ENCODE measurements at regions not wholly inside any gene's neighbourhood (a gene's known extent, or its start where the extent isn't known, plus 50 kb on each side); places are given as distances from the start of the nearest gene placed in this dataset.

DNA sequence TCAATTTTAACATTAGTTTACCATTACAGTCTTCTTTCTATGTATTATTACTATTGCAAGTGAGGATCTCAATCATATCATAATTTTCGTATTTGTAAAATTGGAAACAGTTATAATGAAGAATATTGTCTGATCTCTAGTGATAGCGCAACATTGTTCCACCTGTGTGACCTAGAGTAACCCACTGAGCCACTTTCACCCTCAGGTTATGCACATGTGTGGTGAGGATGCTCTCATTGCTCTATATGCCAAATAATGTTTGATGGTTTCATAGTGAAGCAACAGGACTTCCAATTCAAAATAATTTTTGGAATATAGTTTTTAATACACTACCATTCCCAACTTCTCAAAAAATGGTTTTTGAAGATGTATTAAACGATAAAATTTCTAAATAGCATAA is 603.1 kb upstream of the MAN1A1 start:
- Histone ChIP-seq H3K27ac (ENCODE audit: low read length) (no peak overlapping the region), H3K9me3 (ENCODE audit: low read length) (no peaks in the 10 kb centered on the region), H3K9me2 (ENCODE audit: insufficient read depth, low read length) (no peaks in the 10 kb centered on the region), H3K79me2 (replicated peaks; ENCODE audit: insufficient read depth, low read length) (no peaks in the 10 kb centered on the region), H3K36me3 (ENCODE audit: insufficient read depth, low read length) (no peaks in the 10 kb centered on the region), H3K4me2 (ENCODE audit: low read length) (no peak overlapping the region), H3K9ac (ENCODE audit: low read length) (no peak overlapping the region), H3F3A (ENCODE audit: insufficient read depth, low read length, poor library complexity, severe bottlenecking) (no peaks in the 10 kb centered on the region), H2AFZ (ENCODE audit: low read depth, low read length) (no peak overlapping the region), H4K20me1 (ENCODE audit: insufficient read depth) (no peaks in the 10 kb centered on the region), H3K4me3 (ENCODE audit: low read length) (no peak overlapping the region), H3K27me3 (ENCODE audit: insufficient read depth, low read depth, low read length) (no peaks in the 10 kb centered on the region)
- TF ChIP-seq REST (IDR thresholded peaks at IDR 0.05; ENCODE audit: borderline replicate concordance) (no peak), SMC3 (conservative IDR thresholded peaks at IDR 0.05; ENCODE audit: poor library complexity) (no peak), RAD21 (conservative IDR thresholded peaks at IDR 0.05) (no peak), TAF1 (IDR thresholded peaks at IDR 0.05; ENCODE audit: low read depth) (no peak), EP300 (conservative IDR thresholded peaks at IDR 0.05; ENCODE audit: poor library complexity, severe bottlenecking) (no peak), EZH2 (IDR thresholded peaks at IDR 0.05; ENCODE audit: borderline replicate concordance, insufficient read depth, low read length, poor library complexity, severe bottlenecking) (no peak), POLR2AphosphoS5 (IDR thresholded peaks at IDR 0.05) (no peak), MXI1 (conservative IDR thresholded peaks at IDR 0.05; ENCODE audit: poor library complexity, severe bottlenecking) (no peak)
- TF ChIP-seq, protein P1, sequence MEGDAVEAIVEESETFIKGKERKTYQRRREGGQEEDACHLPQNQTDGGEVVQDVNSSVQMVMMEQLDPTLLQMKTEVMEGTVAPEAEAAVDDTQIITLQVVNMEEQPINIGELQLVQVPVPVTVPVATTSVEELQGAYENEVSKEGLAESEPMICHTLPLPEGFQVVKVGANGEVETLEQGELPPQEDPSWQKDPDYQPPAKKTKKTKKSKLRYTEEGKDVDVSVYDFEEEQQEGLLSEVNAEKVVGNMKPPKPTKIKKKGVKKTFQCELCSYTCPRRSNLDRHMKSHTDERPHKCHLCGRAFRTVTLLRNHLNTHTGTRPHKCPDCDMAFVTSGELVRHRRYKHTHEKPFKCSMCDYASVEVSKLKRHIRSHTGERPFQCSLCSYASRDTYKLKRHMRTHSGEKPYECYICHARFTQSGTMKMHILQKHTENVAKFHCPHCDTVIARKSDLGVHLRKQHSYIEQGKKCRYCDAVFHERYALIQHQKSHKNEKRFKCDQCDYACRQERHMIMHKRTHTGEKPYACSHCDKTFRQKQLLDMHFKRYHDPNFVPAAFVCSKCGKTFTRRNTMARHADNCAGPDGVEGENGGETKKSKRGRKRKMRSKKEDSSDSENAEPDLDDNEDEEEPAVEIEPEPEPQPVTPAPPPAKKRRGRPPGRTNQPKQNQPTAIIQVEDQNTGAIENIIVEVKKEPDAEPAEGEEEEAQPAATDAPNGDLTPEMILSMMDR (IDR thresholded peaks at IDR 0.05; ENCODE audit: poor library complexity, severe bottlenecking), result no peak

DNA sequence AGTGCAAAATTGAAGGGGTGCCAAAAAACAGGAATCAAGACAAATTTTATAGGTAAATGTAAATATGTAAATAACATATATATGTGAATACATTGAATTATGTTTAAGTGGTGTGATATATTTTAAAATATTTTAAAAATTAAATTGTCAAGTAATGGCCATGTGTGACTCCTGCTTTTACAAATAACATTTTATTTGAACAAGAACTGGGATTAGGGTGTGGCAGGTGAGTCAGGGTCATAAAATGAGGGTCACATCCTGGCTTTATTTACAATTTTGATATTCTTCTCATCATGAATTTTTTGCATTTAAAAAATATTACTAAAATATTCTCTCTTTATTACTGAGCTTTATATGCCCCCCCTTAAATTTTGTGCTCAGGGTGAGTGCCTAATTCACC is 601.1 kb upstream of the MAN1A1 start:
- Histone ChIP-seq H4K20me1 (ENCODE audit: insufficient read depth) (no peaks in the 10 kb centered on the region), H3K27ac (ENCODE audit: low read length) (no peak overlapping the region), H3K9me3 (ENCODE audit: low read length) (no peaks in the 10 kb centered on the region), H3K4me3 (ENCODE audit: low read length) (no peak overlapping the region), H3K4me2 (ENCODE audit: low read length) (no peak overlapping the region), H3K79me2 (replicated peaks; ENCODE audit: insufficient read depth, low read length) (no peaks in the 10 kb centered on the region), H3K36me3 (ENCODE audit: insufficient read depth, low read length) (no peaks in the 10 kb centered on the region), H3K9ac (ENCODE audit: low read length) (no peak overlapping the region), H3K27me3 (ENCODE audit: insufficient read depth, low read depth, low read length) (no peaks in the 10 kb centered on the region), H2AFZ (ENCODE audit: low read depth, low read length) (no peak overlapping the region), H3K9me2 (ENCODE audit: insufficient read depth, low read length) (no peaks in the 10 kb centered on the region), H3F3A (ENCODE audit: insufficient read depth, low read length, poor library complexity, severe bottlenecking) (no peaks in the 10 kb centered on the region)
- TF ChIP-seq RAD21 (conservative IDR thresholded peaks at IDR 0.05), result no peak
- TF ChIP-seq REST (IDR thresholded peaks at IDR 0.05; ENCODE audit: borderline replicate concordance), result no peak
- TF ChIP-seq, protein P1 (IDR thresholded peaks at IDR 0.05; ENCODE audit: poor library complexity, severe bottlenecking), result no peak
- no peak for TF ChIP-seq SMC3 (conservative IDR thresholded peaks at IDR 0.05; ENCODE audit: poor library complexity)
- TF ChIP-seq POLR2AphosphoS5 (IDR thresholded peaks at IDR 0.05), result no peak
- TF ChIP-seq TAF1 (IDR thresholded peaks at IDR 0.05; ENCODE audit: low read depth), result no peak
- no peak for TF ChIP-seq EZH2 (IDR thresholded peaks at IDR 0.05; ENCODE audit: borderline replicate concordance, insufficient read depth, low read length, poor library complexity, severe bottlenecking)
- TF ChIP-seq EP300 (conservative IDR thresholded peaks at IDR 0.05; ENCODE audit: poor library complexity, severe bottlenecking), result no peak
- no peak for TF ChIP-seq MXI1 (conservative IDR thresholded peaks at IDR 0.05; ENCODE audit: poor library complexity, severe bottlenecking)

Measured in neural cell (in vitro differentiated cells).